ENCODE measurements at regions not wholly inside any gene's neighbourhood (a gene's known extent, or its start where the extent isn't known, plus 50 kb on each side); places are given as distances from the start of the nearest gene placed in this dataset.

- DNase-seq, result no peak
Measured at GRCh38 chr2:67213270-67213670, 183.9 kb upstream of the ETAA1 start.

GRCh38 chr2:67213677-67214402, 183.3 kb upstream of the ETAA1 start:
- no peak for DNase-seq

- DNase-seq, result no peak
Measured at GRCh38 chr2:67214585-67215185, 182.4 kb upstream of the ETAA1 start.

GRCh38 chr2:67215214-67216055, 181.7 kb upstream of the ETAA1 start:
- no peak for DNase-seq

- no peak for DNase-seq
Measured at GRCh38 chr2:67216103-67216502, 181.0 kb upstream of the ETAA1 start.

GRCh38 chr2:67216881-67217280, 180.3 kb upstream of the ETAA1 start:
- DNase-seq, result no peak

- no peak for DNase-seq
Measured at GRCh38 chr2:67217398-67217797, 179.7 kb upstream of the ETAA1 start.

GRCh38 chr2:67218056-67218455, 179.1 kb upstream of the ETAA1 start:
- no peak for DNase-seq

- DNase-seq, result no peak
Measured at GRCh38 chr2:67219651-67220050, 177.5 kb upstream of the ETAA1 start.

GRCh38 chr2:67221266-67221665, 175.9 kb upstream of the ETAA1 start:
- DNase-seq, result no peak

- DNase-seq, result no peak
Measured at GRCh38 chr2:67225287-67225973, 171.7 kb upstream of the ETAA1 start.

- no peak for DNase-seq
Measured at GRCh38 chr2:67229706-67230105, 167.4 kb upstream of the ETAA1 start.

GRCh38 chr2:67232936-67233335, 164.2 kb upstream of the ETAA1 start:
- no peak for DNase-seq

GRCh38 chr2:67234440-67234839, 162.7 kb upstream of the ETAA1 start:
- no peak for DNase-seq

GRCh38 chr2:67237288-67237687, 159.8 kb upstream of the ETAA1 start:
- DNase-seq, result no peak

- no peak for DNase-seq
Measured at GRCh38 chr2:67240507-67240906, 156.6 kb upstream of the ETAA1 start.

GRCh38 chr2:67241453-67241852, 155.7 kb upstream of the ETAA1 start:
- no peak for DNase-seq

- DNase-seq, result no peak
Measured at GRCh38 chr2:67242456-67242855, 154.7 kb upstream of the ETAA1 start.

GRCh38 chr2:67243919-67244318, 153.2 kb upstream of the ETAA1 start:
- DNase-seq, result no peak

GRCh38 chr2:67246791-67247190, 150.3 kb upstream of the ETAA1 start:
- DNase-seq, result no peak

GRCh38 chr2:67251741-67252140, 145.4 kb upstream of the ETAA1 start:
- DNase-seq, result no peak

- no peak for DNase-seq
Measured at GRCh38 chr2:67255933-67256615, 141.1 kb upstream of the ETAA1 start.

GRCh38 chr2:67256892-67257291, 140.2 kb upstream of the ETAA1 start:
- DNase-seq, result no peak

Measured in AML-193 (cell line).